ENCODE measurements at regions not wholly inside any gene's neighbourhood (a gene's known extent, or its start where the extent isn't known, plus 50 kb on each side); places are given as distances from the start of the nearest gene placed in this dataset.

GRCh38 chr6:6784514-6785162, 196.1 kb downstream of the LY86 start:
- TF ChIP-seq, protein P1, sequence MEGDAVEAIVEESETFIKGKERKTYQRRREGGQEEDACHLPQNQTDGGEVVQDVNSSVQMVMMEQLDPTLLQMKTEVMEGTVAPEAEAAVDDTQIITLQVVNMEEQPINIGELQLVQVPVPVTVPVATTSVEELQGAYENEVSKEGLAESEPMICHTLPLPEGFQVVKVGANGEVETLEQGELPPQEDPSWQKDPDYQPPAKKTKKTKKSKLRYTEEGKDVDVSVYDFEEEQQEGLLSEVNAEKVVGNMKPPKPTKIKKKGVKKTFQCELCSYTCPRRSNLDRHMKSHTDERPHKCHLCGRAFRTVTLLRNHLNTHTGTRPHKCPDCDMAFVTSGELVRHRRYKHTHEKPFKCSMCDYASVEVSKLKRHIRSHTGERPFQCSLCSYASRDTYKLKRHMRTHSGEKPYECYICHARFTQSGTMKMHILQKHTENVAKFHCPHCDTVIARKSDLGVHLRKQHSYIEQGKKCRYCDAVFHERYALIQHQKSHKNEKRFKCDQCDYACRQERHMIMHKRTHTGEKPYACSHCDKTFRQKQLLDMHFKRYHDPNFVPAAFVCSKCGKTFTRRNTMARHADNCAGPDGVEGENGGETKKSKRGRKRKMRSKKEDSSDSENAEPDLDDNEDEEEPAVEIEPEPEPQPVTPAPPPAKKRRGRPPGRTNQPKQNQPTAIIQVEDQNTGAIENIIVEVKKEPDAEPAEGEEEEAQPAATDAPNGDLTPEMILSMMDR (IDR thresholded peaks at IDR 0.05) = no peak
- TF ChIP-seq POLR2A (IDR thresholded peaks at IDR 0.05) = no peak

All from heart left ventricle (tissue), 13 donors.